BLaER1 (cell line): ENCODE measurements at regions not wholly inside any gene's neighbourhood (a gene's known extent, or its start where the extent isn't known, plus 50 kb on each side); places are given as distances from the start of the nearest gene placed in this dataset.
"Not testable (repeated sequence)": the region's sequence is repeated elsewhere in the genome, so short reads cannot be mapped to it uniquely, and the experiment has no call there.

ENCODE experiments used
- H3K27ac ChIP-seq: shearing (Covaris generic); formaldehyde crosslinking; 2 replicates; pipeline ENCODE4 v1.8.1; 2022
- H3K27me3 ChIP-seq: shearing (Covaris generic); formaldehyde crosslinking; 2 replicates; pipeline ENCODE4 v1.8.1; 2022
- H3K36me3 ChIP-seq: shearing (Covaris generic); formaldehyde crosslinking; 2 replicates; pipeline ENCODE4 v1.8.1; 2022
- H3K4me1 ChIP-seq: shearing (Covaris generic); formaldehyde crosslinking; 2 replicates; pipeline ENCODE4 v1.8.1; 2022
- H3K4me2 ChIP-seq: shearing (Covaris generic); formaldehyde crosslinking; 2 replicates; pipeline ENCODE4 v1.8.1; 2022
- H3K4me3 ChIP-seq: shearing (Covaris generic); formaldehyde crosslinking; 2 replicates; pipeline ENCODE4 v1.8.1; 2022
- H3K9ac ChIP-seq: shearing (Covaris generic); formaldehyde crosslinking; 2 replicates; pipeline ENCODE4 v1.8.1; 2022
- H3K9me3 ChIP-seq: shearing (Covaris generic); formaldehyde crosslinking; 2 replicates; pipeline ENCODE4 v1.8.1; 2022
- H4K20me1 ChIP-seq: shearing (Covaris generic); formaldehyde crosslinking; 2 replicates; pipeline ENCODE4 v1.8.1; 2022
- Cebpa-rat ChIP-seq: shearing (Covaris generic); IDR thresholded peaks from 2 replicates; pipeline ENCODE4 v1.8.1; 2022

GRCh38 chr4:181083757-181084361 is 1159.3 kb upstream of the TENM3 start:
- Histone ChIP-seq H3K9ac (no peak overlapping the region), H3K9me3 (no peaks in the 10 kb centered on the region), H4K20me1 (no peaks in the 10 kb centered on the region), H3K4me1 (no peaks in the 10 kb centered on the region), H3K27ac (no peak overlapping the region), H3K4me3 (no peak overlapping the region), H3K4me2 (no peak overlapping the region), H3K36me3 (no peaks in the 10 kb centered on the region), H3K27me3 (no peaks in the 10 kb centered on the region)
- TF ChIP-seq Cebpa-rat, result no peak

- no peaks in the 10 kb centered on the region for H3K9me3 ChIP-seq
- no peaks in the 10 kb centered on the region for H4K20me1 ChIP-seq
- TF ChIP-seq Cebpa-rat, result no peak
- H3K4me2 ChIP-seq, result no peak overlapping the region
- no peaks in the 10 kb centered on the region for H3K4me1 ChIP-seq
- H3K4me3 ChIP-seq, result no peak overlapping the region
- no peaks in the 10 kb centered on the region for H3K36me3 ChIP-seq
- no peak overlapping the region for H3K9ac ChIP-seq
- no peak overlapping the region for H3K27ac ChIP-seq
- H3K27me3 ChIP-seq, result no peaks in the 10 kb centered on the region
These were observed 1157.6 kb upstream of the TENM3 start for GRCh38 chr4:181085557-181085956.

- no peaks in the 10 kb centered on the region for H4K20me1 ChIP-seq
- H3K9me3 ChIP-seq, result no peaks in the 10 kb centered on the region
- no peaks in the 10 kb centered on the region for H3K4me1 ChIP-seq
- H3K36me3 ChIP-seq, result no peaks in the 10 kb centered on the region
- H3K9ac ChIP-seq, result no peak overlapping the region
- no peaks in the 10 kb centered on the region for H3K27me3 ChIP-seq
- H3K4me2 ChIP-seq, result no peak overlapping the region
- no peak for TF ChIP-seq Cebpa-rat
- H3K4me3 ChIP-seq, result no peak overlapping the region
- no peak overlapping the region for H3K27ac ChIP-seq
These were observed 1137.7 kb upstream of the TENM3 start for GRCh38 chr4:181105487-181105886.

GRCh38 chr4:181106398-181106797 is 1136.8 kb upstream of the TENM3 start:
- Histone ChIP-seq H3K4me2 (no peak overlapping the region), H3K9me3 (no peaks in the 10 kb centered on the region), H3K9ac (no peak overlapping the region), H4K20me1 (no peaks in the 10 kb centered on the region), H3K27ac (no peak overlapping the region), H3K27me3 (no peaks in the 10 kb centered on the region), H3K4me3 (no peak overlapping the region), H3K36me3 (no peaks in the 10 kb centered on the region), H3K4me1 (no peaks in the 10 kb centered on the region)
- TF ChIP-seq Cebpa-rat, result no peak

- H3K4me3 ChIP-seq, result no peak overlapping the region
- H3K27me3 ChIP-seq, result no peaks in the 10 kb centered on the region
- H3K36me3 ChIP-seq, result no peaks in the 10 kb centered on the region
- H3K27ac ChIP-seq, result no peak overlapping the region
- no peak overlapping the region for H3K4me2 ChIP-seq
- no peaks in the 10 kb centered on the region for H3K4me1 ChIP-seq
- no peaks in the 10 kb centered on the region for H4K20me1 ChIP-seq
- no peaks in the 10 kb centered on the region for H3K9me3 ChIP-seq
- TF ChIP-seq Cebpa-rat, result no peak
- no peak overlapping the region for H3K9ac ChIP-seq
These were observed 1135.0 kb upstream of the TENM3 start for GRCh38 chr4:181108237-181108636.

GRCh38 chr4:181119186-181119585 is 1124.0 kb upstream of the TENM3 start:
- H4K20me1 ChIP-seq, result no peaks in the 10 kb centered on the region
- H3K9me3 ChIP-seq, result no peaks in the 10 kb centered on the region
- no peak for TF ChIP-seq Cebpa-rat
- H3K9ac ChIP-seq, result no peak overlapping the region
- H3K4me3 ChIP-seq, result no peak overlapping the region
- H3K27me3 ChIP-seq, result no peaks in the 10 kb centered on the region
- no peaks in the 10 kb centered on the region for H3K36me3 ChIP-seq
- no peak overlapping the region for H3K27ac ChIP-seq
- no peak overlapping the region for H3K4me2 ChIP-seq
- no peaks in the 10 kb centered on the region for H3K4me1 ChIP-seq

- no peak overlapping the region for H3K4me2 ChIP-seq
- TF ChIP-seq Cebpa-rat, result no peak
These were observed 1121.5 kb upstream of the TENM3 start for GRCh38 chr4:181121733-181122132.

GRCh38 chr4:181127171-181127570 is 1116.0 kb upstream of the TENM3 start:
- no peaks in the 10 kb centered on the region for H3K36me3 ChIP-seq
- H3K9me3 ChIP-seq, result peaks cover 32% of the 10 kb centered on the region
- H3K9ac ChIP-seq, result no peak overlapping the region
- H3K4me3 ChIP-seq, result no peak overlapping the region
- no peaks in the 10 kb centered on the region for H4K20me1 ChIP-seq
- no peak overlapping the region for H3K27ac ChIP-seq
- H3K27me3 ChIP-seq, result no peaks in the 10 kb centered on the region
- H3K4me1 ChIP-seq, result no peaks in the 10 kb centered on the region
- no peak overlapping the region for H3K4me2 ChIP-seq
- TF ChIP-seq Cebpa-rat, result no peak

More at GRCh38 chr4:181121733-181122132, 1121.5 kb upstream of the TENM3 start:
- H3K27me3 ChIP-seq, result no peaks in the 10 kb centered on the region
- no peaks in the 10 kb centered on the region for H3K9me3 ChIP-seq
- H3K4me3 ChIP-seq, result no peak overlapping the region
- no peaks in the 10 kb centered on the region for H3K36me3 ChIP-seq
- H3K4me1 ChIP-seq, result no peaks in the 10 kb centered on the region
- no peaks in the 10 kb centered on the region for H4K20me1 ChIP-seq
- no peak overlapping the region for H3K9ac ChIP-seq
- no peak overlapping the region for H3K27ac ChIP-seq

- peaks cover 32% of the 10 kb centered on the region for H3K9me3 ChIP-seq
- H3K4me3 ChIP-seq, H3K4me2 ChIP-seq, H4K20me1 ChIP-seq, H3K4me1 ChIP-seq, H3K27ac ChIP-seq, H3K9ac ChIP-seq, H3K36me3 ChIP-seq, H3K27me3 ChIP-seq: not testable (repeated sequence)
These were observed 1112.9 kb upstream of the TENM3 start for GRCh38 chr4:181130317-181130716.

GRCh38 chr4:181137351-181137750 is 1105.9 kb upstream of the TENM3 start:
- no peak overlapping the region for H3K4me2 ChIP-seq
- H3K36me3 ChIP-seq, result no peaks in the 10 kb centered on the region
- no peaks in the 10 kb centered on the region for H3K27me3 ChIP-seq
- no peak overlapping the region for H3K27ac ChIP-seq
- no peaks in the 10 kb centered on the region for H3K4me1 ChIP-seq
- no peaks in the 10 kb centered on the region for H3K9me3 ChIP-seq
- H3K4me3 ChIP-seq, result no peak overlapping the region
- no peak overlapping the region for H3K9ac ChIP-seq
- TF ChIP-seq Cebpa-rat, result no peak
- H4K20me1 ChIP-seq, result no peaks in the 10 kb centered on the region

- no peaks in the 10 kb centered on the region for H3K9me3 ChIP-seq
- no peaks in the 10 kb centered on the region for H3K27me3 ChIP-seq
- H3K9ac ChIP-seq, result no peak overlapping the region
- no peak for TF ChIP-seq Cebpa-rat
- H3K36me3 ChIP-seq, result no peaks in the 10 kb centered on the region
- H3K4me3 ChIP-seq, result no peak overlapping the region
- H3K27ac ChIP-seq, result no peak overlapping the region
- no peak overlapping the region for H3K4me2 ChIP-seq
- no peaks in the 10 kb centered on the region for H4K20me1 ChIP-seq
- H3K4me1 ChIP-seq, result no peaks in the 10 kb centered on the region
These were observed 1105.1 kb upstream of the TENM3 start for GRCh38 chr4:181138116-181138515.
